ENCODE measurements at regions not wholly inside any gene's neighbourhood (a gene's known extent, or its start where the extent isn't known, plus 50 kb on each side); places are given as distances from the start of the nearest gene placed in this dataset.
"Not testable (repeated sequence)": the region's sequence is repeated elsewhere in the genome, so short reads cannot be mapped to it uniquely, and the experiment has no call there.

DNA sequence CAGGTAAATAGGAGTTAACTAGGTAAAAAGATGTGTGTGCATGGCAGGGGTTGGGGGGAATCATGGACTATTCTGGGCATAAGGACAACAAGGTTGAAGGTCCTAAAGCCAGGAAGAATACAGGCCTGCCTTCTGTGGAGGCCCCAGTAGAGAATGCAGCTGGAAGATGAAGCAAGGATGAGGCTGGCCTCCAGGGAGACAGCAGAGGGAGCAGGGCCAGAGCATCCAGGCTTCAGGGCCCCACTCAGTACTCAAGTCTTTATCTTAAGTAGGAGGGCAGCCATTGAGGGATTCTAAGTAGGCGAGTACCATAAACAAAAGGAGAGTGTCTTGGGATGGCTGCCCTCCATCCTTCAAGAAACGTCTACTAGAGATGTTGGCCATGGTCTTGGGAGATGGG, 101.8 kb upstream of the APCDD1 start:
- Histone ChIP-seq H3K9me3 (peaks cover 0 to 17% (median 0%) of the 10 kb centered on the region in 11 donors), H3K4me3 (no peak overlapping the region), H3K27me3 (no peaks in the 10 kb centered on the region), H3K27ac (peak overlapping the region in 2 of 10 donors; percentile 51 to 80), H3K4me1 (peaks cover 0 to 36% (median 21%) of the 10 kb centered on the region in 9 donors), H3K36me3 (no peaks in the 10 kb centered on the region)
- intact Hi-C loops (cut with DNase I) = no loop called here
- TF ChIP-seq, protein P1, sequence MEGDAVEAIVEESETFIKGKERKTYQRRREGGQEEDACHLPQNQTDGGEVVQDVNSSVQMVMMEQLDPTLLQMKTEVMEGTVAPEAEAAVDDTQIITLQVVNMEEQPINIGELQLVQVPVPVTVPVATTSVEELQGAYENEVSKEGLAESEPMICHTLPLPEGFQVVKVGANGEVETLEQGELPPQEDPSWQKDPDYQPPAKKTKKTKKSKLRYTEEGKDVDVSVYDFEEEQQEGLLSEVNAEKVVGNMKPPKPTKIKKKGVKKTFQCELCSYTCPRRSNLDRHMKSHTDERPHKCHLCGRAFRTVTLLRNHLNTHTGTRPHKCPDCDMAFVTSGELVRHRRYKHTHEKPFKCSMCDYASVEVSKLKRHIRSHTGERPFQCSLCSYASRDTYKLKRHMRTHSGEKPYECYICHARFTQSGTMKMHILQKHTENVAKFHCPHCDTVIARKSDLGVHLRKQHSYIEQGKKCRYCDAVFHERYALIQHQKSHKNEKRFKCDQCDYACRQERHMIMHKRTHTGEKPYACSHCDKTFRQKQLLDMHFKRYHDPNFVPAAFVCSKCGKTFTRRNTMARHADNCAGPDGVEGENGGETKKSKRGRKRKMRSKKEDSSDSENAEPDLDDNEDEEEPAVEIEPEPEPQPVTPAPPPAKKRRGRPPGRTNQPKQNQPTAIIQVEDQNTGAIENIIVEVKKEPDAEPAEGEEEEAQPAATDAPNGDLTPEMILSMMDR (IDR thresholded peaks at IDR 0.05) = no peak
- ATAC-seq = no peak
- no peak for DNase-seq
- 92 to 96% methylated on average over 2 of the region's 2 CpGs for WGBS, 2 donors

DNA sequence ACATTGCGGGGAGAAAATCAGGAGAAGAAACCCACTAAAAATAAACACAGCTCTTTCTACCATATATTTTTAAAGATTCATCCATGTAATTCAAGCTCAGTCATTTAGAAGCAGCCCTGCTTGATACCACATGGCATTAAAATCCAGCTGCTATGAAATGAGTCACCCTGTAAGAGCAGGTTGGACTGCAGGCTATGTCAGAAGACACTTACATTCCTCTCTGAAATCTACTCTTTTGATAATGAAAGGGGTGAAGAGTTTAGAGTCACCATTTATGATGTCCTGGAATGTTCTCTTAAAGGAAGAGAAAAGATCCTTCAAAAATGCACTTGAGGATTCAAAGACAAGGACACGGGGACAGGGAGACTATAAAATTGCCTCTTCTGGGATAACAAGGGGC, 100.6 kb upstream of the APCDD1 start:
- no peak for DNase-seq
- intact Hi-C loops (cut with DNase I) = no loop called here
- H3K4me3 ChIP-seq = no peak overlapping the region
- H3K36me3 ChIP-seq = no peaks in the 10 kb centered on the region
- H3K9me3 ChIP-seq = peaks cover 0 to 17% (median 0%) of the 10 kb centered on the region in 11 donors
- ATAC-seq = peak in 7 of 8 donors; percentile 48 to 86 (median 66)
- WGBS, 2 donors = 65 to 70% methylated on average over 2 of the region's 2 CpGs
- H3K27me3 ChIP-seq = no peaks in the 10 kb centered on the region
- TF ChIP-seq, protein P1 (IDR thresholded peaks at IDR 0.05) = no peak
- peaks cover 0 to 36% (median 21%) of the 10 kb centered on the region in 9 donors for H3K4me1 ChIP-seq
- H3K27ac ChIP-seq = peak overlapping the region in 8 of 10 donors; percentile 14 to 80 (median 58)

DNA sequence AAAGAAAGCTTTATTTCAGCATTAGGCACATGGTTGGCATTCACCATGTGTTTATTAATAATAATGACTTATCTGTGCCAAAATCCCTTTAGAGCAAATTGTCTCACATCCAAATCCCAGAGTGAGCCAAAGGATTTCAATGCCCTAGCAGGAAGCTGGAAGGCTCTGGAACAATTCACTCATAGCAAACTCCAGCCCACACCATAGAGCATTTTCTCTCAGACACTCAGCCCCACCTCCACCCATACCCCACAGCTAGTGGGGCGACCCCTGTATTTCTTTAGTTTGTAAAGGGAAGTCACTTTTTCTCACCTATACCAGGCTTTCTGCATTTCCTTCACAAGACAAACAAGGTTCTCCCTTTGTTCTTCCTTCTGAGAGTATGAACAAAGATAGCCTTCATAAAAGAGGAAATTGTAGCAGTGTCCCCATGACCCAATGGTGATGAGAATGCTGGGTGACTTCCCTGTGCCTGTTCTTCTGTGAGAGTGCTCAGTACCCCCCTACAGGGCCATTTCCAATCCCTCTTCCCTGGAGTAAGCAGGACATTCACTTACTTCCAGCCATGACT, 100.1 kb upstream of the APCDD1 start:
- Histone ChIP-seq H3K27me3 (no peaks in the 10 kb centered on the region), H3K9me3 (peaks cover 0 to 17% (median 0%) of the 10 kb centered on the region in 11 donors), H3K36me3 (no peaks in the 10 kb centered on the region), H3K4me3 (no peak overlapping the region), H3K4me1 (peaks cover 0 to 36% (median 21%) of the 10 kb centered on the region in 9 donors), H3K27ac (peak overlapping the region in 8 of 10 donors; percentile 14 to 80 (median 58))
- 67 to 79% methylated on average over 1 of the region's 1 CpG for WGBS, 2 donors
- TF ChIP-seq, protein P1 (IDR thresholded peaks at IDR 0.05) = no peak
- ATAC-seq (peak in 7 of 8 donors; percentile 49 to 90 (median 81)), DNase-seq (peak in 1 of 2 donors; percentile 29)
- intact Hi-C loops (cut with DNase I) = no loop called here

DNA sequence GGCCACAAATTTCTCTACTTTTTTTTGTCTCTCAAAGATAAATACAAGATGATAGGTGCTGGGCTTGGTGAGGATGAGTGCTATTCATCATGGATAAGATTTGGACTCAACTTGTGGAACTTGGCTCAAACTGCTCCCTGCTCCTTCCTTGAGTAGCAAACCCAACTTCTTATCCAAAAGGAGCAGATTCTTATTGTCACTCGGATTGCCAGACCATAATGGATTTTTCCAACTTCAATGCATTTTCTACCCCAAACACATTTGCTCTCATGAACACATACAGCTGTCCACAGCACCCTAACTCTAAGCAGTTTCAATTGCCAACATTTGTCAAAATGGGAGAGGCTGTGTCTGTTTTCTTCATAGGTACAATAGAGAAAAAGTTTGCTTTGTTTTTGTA, 99.5 kb upstream of the APCDD1 start:
- peak overlapping the region in 5 of 10 donors; percentile 21 to 80 (median 62) for H3K27ac ChIP-seq
- H3K36me3 ChIP-seq = no peaks in the 10 kb centered on the region
- TF ChIP-seq, protein P1 (IDR thresholded peaks at IDR 0.05) = no peak
- intact Hi-C loops (cut with DNase I) = no loop called here
- peaks cover 0 to 17% (median 0%) of the 10 kb centered on the region in 11 donors for H3K9me3 ChIP-seq
- WGBS, 2 donors = 79% methylated on average over 1 of the region's 1 CpG
- peaks cover 0 to 36% (median 21%) of the 10 kb centered on the region in 9 donors for H3K4me1 ChIP-seq
- H3K27me3 ChIP-seq = no peaks in the 10 kb centered on the region
- H3K4me3 ChIP-seq = no peak overlapping the region
- no peak for ATAC-seq
- no peak for DNase-seq

DNA sequence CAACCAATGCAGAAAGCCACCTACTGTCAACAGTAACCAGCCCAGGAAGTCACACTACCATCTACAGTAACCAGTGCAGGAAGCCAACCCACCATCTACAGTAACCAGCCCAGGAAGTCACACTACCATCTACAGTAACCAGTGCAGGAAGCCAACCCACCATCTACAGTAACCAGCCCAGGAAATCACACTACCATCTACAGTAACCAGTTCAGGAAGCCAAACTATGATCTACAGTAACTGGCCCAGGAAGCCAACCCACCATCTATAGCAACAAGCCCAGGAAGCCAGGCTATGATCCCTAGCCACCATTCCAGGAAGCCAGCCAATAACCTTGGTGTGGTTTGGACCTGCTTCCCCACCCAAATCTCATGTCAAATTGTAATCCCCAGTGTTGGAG, 97.4 kb upstream of the APCDD1 start:
- peaks cover 0 to 30% (median 18%) of the 10 kb centered on the region in 9 donors for H3K4me1 ChIP-seq
- H3K9me3 ChIP-seq = peaks cover 0 to 17% (median 0%) of the 10 kb centered on the region in 11 donors
- H3K27me3 ChIP-seq; H3K27ac ChIP-seq; ATAC-seq; DNase-seq; H3K4me3 ChIP-seq; H3K36me3 ChIP-seq; intact Hi-C loops (cut with DNase I): not testable (repeated sequence)
